Stomach (tissue), 4 donors: ENCODE measurements at regions not wholly inside any gene's neighbourhood (a gene's known extent, or its start where the extent isn't known, plus 50 kb on each side); places are given as distances from the start of the nearest gene placed in this dataset.

Source experiments
- CTCF ChIP-seq, 7 experiments: fragments of 450-650 bp in 4 of 7; fragments of 200-600 bp in 3 of 7; sonication (generic) in 3 of 7; IDR thresholded peaks; one replicate each; pipeline ENCODE4 v1.5.1; 2016 to 2019; ENCODE audit warnings: antibody characterized with exemption in 7 of 7, control low read depth in 2 of 7, mild to moderate bottlenecking in 1 of 7
- EP300 ChIP-seq: sonication (generic); formaldehyde crosslinking; IDR thresholded peaks from one replicate; pipeline ENCODE4 v1.6.1; 2017; ENCODE audit warnings: antibody characterized with exemption
- POLR2A ChIP-seq, 4 donors: fragments of 450-650 bp; IDR thresholded peaks; one replicate each; pipeline ENCODE4 v1.6.1; 2016; ENCODE audit warnings: antibody characterized with exemption in 4 of 4, control low read depth in 2 of 4, mild to moderate bottlenecking in 1 of 4, moderate library complexity in 1 of 4
- POLR2AphosphoS5 ChIP-seq, 3 donors: sonication (generic); formaldehyde crosslinking; IDR thresholded peaks; one replicate each; pipeline ENCODE4 v1.6.1; 2016; ENCODE audit warnings: antibody characterized with exemption in 3 of 3

GRCh38 chr13:89287381-89287780 is 1616.2 kb downstream of the SLITRK5 start:
- TF ChIP-seq CTCF (IDR thresholded peaks at IDR 0.05) (no peak), POLR2AphosphoS5 (IDR thresholded peaks at IDR 0.05) (no peak), POLR2A (IDR thresholded peaks at IDR 0.05) (no peak), EP300 (no peak)
